CMK (cell line): ENCODE measurements at regions not wholly inside any gene's neighbourhood (a gene's known extent, or its start where the extent isn't known, plus 50 kb on each side); places are given as distances from the start of the nearest gene placed in this dataset.
"Not testable (repeated sequence)": the region's sequence is repeated elsewhere in the genome, so short reads cannot be mapped to it uniquely, and the experiment has no call there.

Experiments
- DNase-seq: peaks from one replicate; pipeline ENCODE4 v3.0.0-alpha.2; 2010; ENCODE audit warnings: low read depth

- DNase-seq = no peak
These were observed 343.8 kb upstream of the EPHA4 start for GRCh38 chr2:221915926-221916325.

GRCh38 chr2:221914334-221914880, 342.3 kb upstream of the EPHA4 start:
- no peak for DNase-seq

GRCh38 chr2:221911890-221912289, 339.8 kb upstream of the EPHA4 start:
- no peak for DNase-seq

- no peak for DNase-seq
These were observed 339.2 kb upstream of the EPHA4 start for GRCh38 chr2:221911321-221911720.

- no peak for DNase-seq
These were observed 336.4 kb upstream of the EPHA4 start for GRCh38 chr2:221908518-221908917.

GRCh38 chr2:221897718-221898117, 325.6 kb upstream of the EPHA4 start:
- DNase-seq = no peak

GRCh38 chr2:221896505-221897151, 324.5 kb upstream of the EPHA4 start:
- no peak for DNase-seq

- no peak for DNase-seq
These were observed 323.4 kb upstream of the EPHA4 start for GRCh38 chr2:221895366-221896121.

- no peak for DNase-seq
These were observed 321.4 kb upstream of the EPHA4 start for GRCh38 chr2:221893501-221893900.

- not testable (repeated sequence) for DNase-seq
These were observed 319.9 kb upstream of the EPHA4 start for GRCh38 chr2:221892006-221892405.

- DNase-seq = no peak
These were observed 311.9 kb upstream of the EPHA4 start for GRCh38 chr2:221883976-221884375.

- DNase-seq = no peak
These were observed 303.9 kb upstream of the EPHA4 start for GRCh38 chr2:221876016-221876415.

- DNase-seq = no peak
These were observed 302.3 kb upstream of the EPHA4 start for GRCh38 chr2:221874444-221874843.

GRCh38 chr2:221857719-221858118, 285.6 kb upstream of the EPHA4 start:
- DNase-seq = no peak

- DNase-seq = no peak
These were observed 281.2 kb upstream of the EPHA4 start for GRCh38 chr2:221853297-221853696.

GRCh38 chr2:221851531-221852045, 279.5 kb upstream of the EPHA4 start:
- DNase-seq = no peak

- DNase-seq = no peak
These were observed 278.0 kb upstream of the EPHA4 start for GRCh38 chr2:221850076-221850475.

GRCh38 chr2:221848286-221848685, 276.2 kb upstream of the EPHA4 start:
- no peak for DNase-seq

- DNase-seq = no peak
These were observed 272.9 kb upstream of the EPHA4 start for GRCh38 chr2:221845021-221845365.

GRCh38 chr2:221844212-221845020, 272.3 kb upstream of the EPHA4 start:
- no peak for DNase-seq

- no peak for DNase-seq
These were observed 264.0 kb upstream of the EPHA4 start for GRCh38 chr2:221836095-221836494.

GRCh38 chr2:221833966-221834365, 261.9 kb upstream of the EPHA4 start:
- no peak for DNase-seq

GRCh38 chr2:221831051-221831450, 258.9 kb upstream of the EPHA4 start:
- DNase-seq = no peak
